Astrocyte of the cerebellum (primary cell): ENCODE measurements at regions not wholly inside any gene's neighbourhood (a gene's known extent, or its start where the extent isn't known, plus 50 kb on each side); places are given as distances from the start of the nearest gene placed in this dataset.

Experiments used
- DNase-seq: peaks from one replicate; pipeline ENCODE4 v3.0.0-alpha.2; 2011; ENCODE audit warnings: low read depth
- H3K4me3 ChIP-seq: 2 replicates; pipeline ENCODE4 v1.5.1; 2011; ENCODE audit warnings: mild to moderate bottlenecking, low read depth, low read length, moderate library complexity
- in situ Hi-C: cut with HindIII; loops from 2 replicates; pipeline ENCODE4 v1.10.0; 2017; ENCODE audit warnings: low sequenced_read_pairs
- TF ChIP-seq, protein P1 (sequence below): IDR thresholded peaks from 2 replicates; pipeline ENCODE4 v1.5.1; 2012; ENCODE audit warnings: low read length, low read depth, moderate library complexity, mild to moderate bottlenecking; ENCODE audit errors: missing control alignments

DNA sequence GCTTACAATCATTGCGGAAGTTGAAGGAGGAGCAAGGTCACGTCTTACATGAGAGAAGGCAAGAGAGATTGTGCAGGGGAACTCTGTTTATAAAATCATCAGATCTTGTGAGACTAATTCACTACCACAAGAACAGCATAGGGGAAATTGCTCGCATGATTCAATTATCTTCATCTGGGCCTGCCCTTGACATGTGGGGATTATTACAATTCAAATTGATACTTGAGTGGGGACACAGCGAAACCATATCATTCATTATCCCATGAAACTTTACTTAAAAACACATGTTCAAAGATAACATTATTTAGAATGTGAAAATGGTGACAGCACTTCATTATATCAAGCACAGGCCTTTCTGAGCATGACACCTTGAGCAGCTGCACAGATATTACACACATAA is 1087.8 kb downstream of the C4orf33 start:
- no peak overlapping the region for H3K4me3 ChIP-seq
- in situ Hi-C loops: no loop called here
- DNase-seq: no peak
- TF ChIP-seq, protein P1, sequence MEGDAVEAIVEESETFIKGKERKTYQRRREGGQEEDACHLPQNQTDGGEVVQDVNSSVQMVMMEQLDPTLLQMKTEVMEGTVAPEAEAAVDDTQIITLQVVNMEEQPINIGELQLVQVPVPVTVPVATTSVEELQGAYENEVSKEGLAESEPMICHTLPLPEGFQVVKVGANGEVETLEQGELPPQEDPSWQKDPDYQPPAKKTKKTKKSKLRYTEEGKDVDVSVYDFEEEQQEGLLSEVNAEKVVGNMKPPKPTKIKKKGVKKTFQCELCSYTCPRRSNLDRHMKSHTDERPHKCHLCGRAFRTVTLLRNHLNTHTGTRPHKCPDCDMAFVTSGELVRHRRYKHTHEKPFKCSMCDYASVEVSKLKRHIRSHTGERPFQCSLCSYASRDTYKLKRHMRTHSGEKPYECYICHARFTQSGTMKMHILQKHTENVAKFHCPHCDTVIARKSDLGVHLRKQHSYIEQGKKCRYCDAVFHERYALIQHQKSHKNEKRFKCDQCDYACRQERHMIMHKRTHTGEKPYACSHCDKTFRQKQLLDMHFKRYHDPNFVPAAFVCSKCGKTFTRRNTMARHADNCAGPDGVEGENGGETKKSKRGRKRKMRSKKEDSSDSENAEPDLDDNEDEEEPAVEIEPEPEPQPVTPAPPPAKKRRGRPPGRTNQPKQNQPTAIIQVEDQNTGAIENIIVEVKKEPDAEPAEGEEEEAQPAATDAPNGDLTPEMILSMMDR: no peak

GRCh38 chr4:130185123-130185522 is 1089.2 kb downstream of the C4orf33 start:
- H3K4me3 ChIP-seq: no peak overlapping the region
- TF ChIP-seq, protein P1: no peak
- DNase-seq: no peak
- in situ Hi-C loops: no loop called here

GRCh38 chr4:130186931-130187330 is 1091.0 kb downstream of the C4orf33 start:
- no peak overlapping the region for H3K4me3 ChIP-seq
- TF ChIP-seq, protein P1: no peak
- in situ Hi-C loops: no loop called here
- no peak for DNase-seq

GRCh38 chr4:130187587-130187986 is 1091.6 kb downstream of the C4orf33 start:
- no peak overlapping the region for H3K4me3 ChIP-seq
- no peak for DNase-seq
- in situ Hi-C loops: no loop called here
- TF ChIP-seq, protein P1: no peak

DNA sequence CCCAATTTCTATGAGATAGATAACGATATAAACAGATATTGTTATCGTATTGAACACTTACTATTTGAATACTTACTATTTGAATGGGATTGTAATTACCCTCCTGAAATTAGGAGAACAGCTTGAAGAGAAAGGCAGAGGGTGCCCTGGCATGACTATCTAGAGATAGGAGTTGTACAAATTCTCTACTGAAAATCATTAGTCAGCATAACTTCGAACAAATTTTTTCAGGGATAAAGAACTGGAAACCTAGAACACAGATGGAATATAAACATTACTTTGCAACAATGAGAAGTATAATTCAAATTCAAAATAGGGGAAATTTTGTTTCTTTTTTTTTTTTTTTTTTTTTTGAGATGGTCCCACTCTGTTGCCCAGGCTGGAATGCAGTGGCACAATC is 1096.8 kb downstream of the C4orf33 start:
- in situ Hi-C loops: no loop called here
- no peak overlapping the region for H3K4me3 ChIP-seq
- no peak for DNase-seq
- TF ChIP-seq, protein P1: no peak

GRCh38 chr4:130197946-130198345 is 1102.0 kb downstream of the C4orf33 start:
- no peak overlapping the region for H3K4me3 ChIP-seq
- no peak for DNase-seq
- in situ Hi-C loops: no loop called here
- TF ChIP-seq, protein P1: no peak

DNA sequence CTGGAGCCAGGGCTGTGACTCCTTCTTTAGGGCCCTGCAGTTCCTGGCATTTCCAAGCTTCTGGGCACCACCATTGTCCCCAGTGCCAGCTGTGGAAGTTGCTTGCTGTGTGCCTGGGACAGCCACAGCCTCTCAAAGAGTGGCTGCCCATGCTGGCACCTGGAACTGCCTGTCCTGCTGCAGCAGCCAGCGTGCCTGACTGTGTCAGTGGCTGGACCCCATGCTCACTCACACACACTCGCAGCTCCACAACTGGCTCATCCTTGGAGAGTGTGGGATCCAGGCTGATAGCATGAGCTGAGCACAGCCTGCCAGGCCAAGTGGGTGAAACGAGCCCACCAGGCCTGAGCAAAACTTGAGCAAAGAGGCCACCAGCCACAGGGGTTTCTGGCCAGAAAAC is 1107.6 kb downstream of the C4orf33 start:
- no peak overlapping the region for H3K4me3 ChIP-seq
- in situ Hi-C loops: no loop called here
- no peak for DNase-seq
- TF ChIP-seq, protein P1: no peak
